Endodermal cell (in vitro differentiated cells): ENCODE measurements at regions not wholly inside any gene's neighbourhood (a gene's known extent, or its start where the extent isn't known, plus 50 kb on each side); places are given as distances from the start of the nearest gene placed in this dataset.

Source experiments
- DNase-seq: peaks from one replicate; pipeline ENCODE4 v3.0.0-alpha.2; 2017
- H3K27ac ChIP-seq: 2 replicates; pipeline ENCODE4 v1.5.1; 2013; ENCODE audit warnings: mild to moderate bottlenecking, low read depth, low read length, moderate library complexity
- H3K27me3 ChIP-seq: 2 replicates; pipeline ENCODE4 v1.6.1; 2013; ENCODE audit warnings: mild to moderate bottlenecking, low read length, moderate library complexity; ENCODE audit not compliant: insufficient read depth, control insufficient read depth, poor library complexity, severe bottlenecking
- H3K36me3 ChIP-seq: 2 replicates; pipeline ENCODE4 v1.7.0; 2013; ENCODE audit warnings: mild to moderate bottlenecking, low read length, moderate library complexity; ENCODE audit not compliant: control insufficient read depth, insufficient read depth
- H3K4me1 ChIP-seq: one replicate; pipeline ENCODE4 v1.7.0; 2013; ENCODE audit warnings: low read length; ENCODE audit not compliant: control insufficient read depth, insufficient read depth
- H3K4me3 ChIP-seq: 2 replicates; pipeline ENCODE4 v1.5.1; 2013; ENCODE audit warnings: mild to moderate bottlenecking, low read length, moderate library complexity
- H3K9ac ChIP-seq: 2 replicates; pipeline ENCODE4 v1.6.1; 2013; ENCODE audit warnings: mild to moderate bottlenecking, low read length, moderate library complexity; ENCODE audit not compliant: poor library complexity, severe bottlenecking; ENCODE audit errors: extremely low read depth
- H3K9me3 ChIP-seq: 2 replicates; pipeline ENCODE4 v1.6.1; 2013; ENCODE audit warnings: mild to moderate bottlenecking, low read length, moderate library complexity; ENCODE audit not compliant: control insufficient read depth
- H3K27ac Mint-ChIP-seq: 2 replicates; pipeline ENCODE4 v1.8.0; 2020; ENCODE audit warnings: mixed read lengths
- H3K27me3 Mint-ChIP-seq: 2 replicates; pipeline ENCODE4 v1.8.0; 2021; ENCODE audit warnings: mild to moderate bottlenecking, mixed read lengths; ENCODE audit not compliant: insufficient read depth
- H3K36me3 Mint-ChIP-seq: 2 replicates; pipeline ENCODE4 v1.8.0; 2020; ENCODE audit warnings: low read depth, mixed read lengths
- H3K4me1 Mint-ChIP-seq: 2 replicates; pipeline ENCODE4 v1.8.0; 2020; ENCODE audit warnings: mixed read lengths
- H3K4me3 Mint-ChIP-seq: 2 replicates; pipeline ENCODE4 v1.8.0; 2020; ENCODE audit warnings: mild to moderate bottlenecking, moderate library complexity, mixed read lengths
- H3K9me3 Mint-ChIP-seq: 2 replicates; pipeline ENCODE4 v1.8.0; 2020; ENCODE audit warnings: mild to moderate bottlenecking, mixed read lengths
- WGBS, 2 experiments: methylation state at CpG; one replicate each; pipeline versions ENCODE4 v1.1.5 to v1.1.7; 2013; ENCODE audit warnings: missing lambda C conversion rate in 2 of 2, mixed read lengths in 1 of 2; ENCODE audit not compliant: insufficient coverage in 1 of 2, insufficient read length in 1 of 2; 5-methylcytosine and 5-hydroxymethylcytosine counted together
- TF ChIP-seq, protein P1 (sequence below): fragments of 200-600 bp; sonication (generic); conservative IDR thresholded peaks from 2 replicates; pipeline ENCODE4 v1.5.0; 2021; ENCODE audit warnings: antibody characterized with exemption, mild to moderate bottlenecking

GRCh38 chr12:84660139-84660538, 252.5 kb downstream of the SLC6A15 start:
- Histone ChIP-seq H3K27ac (no peak overlapping the region), H3K4me3 (no peak overlapping the region), H3K27me3 (no peaks in the 10 kb centered on the region), H3K9me3 (no peaks in the 10 kb centered on the region), H3K9ac (no peak overlapping the region), H3K4me1 (no peaks in the 10 kb centered on the region), H3K36me3 (no peaks in the 10 kb centered on the region)
- TF ChIP-seq, protein P1, sequence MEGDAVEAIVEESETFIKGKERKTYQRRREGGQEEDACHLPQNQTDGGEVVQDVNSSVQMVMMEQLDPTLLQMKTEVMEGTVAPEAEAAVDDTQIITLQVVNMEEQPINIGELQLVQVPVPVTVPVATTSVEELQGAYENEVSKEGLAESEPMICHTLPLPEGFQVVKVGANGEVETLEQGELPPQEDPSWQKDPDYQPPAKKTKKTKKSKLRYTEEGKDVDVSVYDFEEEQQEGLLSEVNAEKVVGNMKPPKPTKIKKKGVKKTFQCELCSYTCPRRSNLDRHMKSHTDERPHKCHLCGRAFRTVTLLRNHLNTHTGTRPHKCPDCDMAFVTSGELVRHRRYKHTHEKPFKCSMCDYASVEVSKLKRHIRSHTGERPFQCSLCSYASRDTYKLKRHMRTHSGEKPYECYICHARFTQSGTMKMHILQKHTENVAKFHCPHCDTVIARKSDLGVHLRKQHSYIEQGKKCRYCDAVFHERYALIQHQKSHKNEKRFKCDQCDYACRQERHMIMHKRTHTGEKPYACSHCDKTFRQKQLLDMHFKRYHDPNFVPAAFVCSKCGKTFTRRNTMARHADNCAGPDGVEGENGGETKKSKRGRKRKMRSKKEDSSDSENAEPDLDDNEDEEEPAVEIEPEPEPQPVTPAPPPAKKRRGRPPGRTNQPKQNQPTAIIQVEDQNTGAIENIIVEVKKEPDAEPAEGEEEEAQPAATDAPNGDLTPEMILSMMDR = no peak
- no peaks in the 10 kb centered on the region for H3K27me3 Mint-ChIP-seq
- no peak overlapping the region for H3K4me3 Mint-ChIP-seq
- no peaks in the 10 kb centered on the region for H3K9me3 Mint-ChIP-seq
- 100% methylated on average over 1 of the region's 1 CpG; no CpG with 5 or more reads in 1 of the 2 experiments for WGBS, 2 experiments
- H3K36me3 Mint-ChIP-seq = no peaks in the 10 kb centered on the region
- DNase-seq = no peak
- H3K4me1 Mint-ChIP-seq = peaks cover 5% of the 10 kb centered on the region
- H3K27ac Mint-ChIP-seq = no peak overlapping the region

- no peak overlapping the region for H3K27ac Mint-ChIP-seq
Observed at GRCh38 chr12:84658877-84659276, 253.7 kb downstream of the SLC6A15 start.

DNA sequence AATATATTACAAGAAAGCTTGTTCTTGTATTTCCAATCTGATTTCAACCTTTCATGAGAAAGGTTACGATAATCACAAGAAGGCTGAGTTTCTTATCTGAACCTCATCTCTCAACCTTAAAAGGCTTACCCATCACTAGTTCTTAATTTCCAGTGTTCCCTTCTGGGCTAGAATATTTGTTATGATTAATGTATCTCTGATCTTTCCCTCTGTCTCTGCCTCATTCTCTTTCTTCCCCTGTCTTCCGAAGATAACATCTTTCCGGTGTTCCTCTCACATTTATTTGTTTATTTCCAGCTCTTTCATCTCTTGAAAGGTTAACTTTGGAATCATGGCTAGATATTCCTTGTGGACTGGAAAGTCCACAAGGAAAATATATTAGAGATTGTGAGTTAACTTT, 255.9 kb downstream of the SLC6A15 start:
- Histone ChIP-seq H3K4me1 (no peaks in the 10 kb centered on the region), H3K27me3 (no peaks in the 10 kb centered on the region), H3K27ac (no peak overlapping the region), H3K9ac (no peak overlapping the region), H3K4me3 (no peak overlapping the region), H3K36me3 (no peaks in the 10 kb centered on the region), H3K9me3 (no peaks in the 10 kb centered on the region)
- H3K4me1 Mint-ChIP-seq = peaks cover 5% of the 10 kb centered on the region
- WGBS, 2 experiments = 0 to 42% methylated on average over 1 to 2 of the region's 3 CpGs
- no peak overlapping the region for H3K27ac Mint-ChIP-seq
- no peak for DNase-seq
- no peak overlapping the region for H3K4me3 Mint-ChIP-seq
- no peaks in the 10 kb centered on the region for H3K36me3 Mint-ChIP-seq
- TF ChIP-seq, protein P1 = no peak
- no peaks in the 10 kb centered on the region for H3K9me3 Mint-ChIP-seq
- no peaks in the 10 kb centered on the region for H3K27me3 Mint-ChIP-seq

More at GRCh38 chr12:84658877-84659276, 253.7 kb downstream of the SLC6A15 start:
- H3K36me3 Mint-ChIP-seq = no peaks in the 10 kb centered on the region
- Histone ChIP-seq H3K36me3 (no peaks in the 10 kb centered on the region), H3K9me3 (no peaks in the 10 kb centered on the region), H3K27ac (no peak overlapping the region), H3K9ac (no peak overlapping the region), H3K4me3 (no peak overlapping the region), H3K27me3 (no peaks in the 10 kb centered on the region), H3K4me1 (no peaks in the 10 kb centered on the region)
- peaks cover 5% of the 10 kb centered on the region for H3K4me1 Mint-ChIP-seq
- H3K9me3 Mint-ChIP-seq = no peaks in the 10 kb centered on the region
- TF ChIP-seq, protein P1 = no peak
- no peak for DNase-seq
- 47 to 75% methylated on average over 2 of the region's 2 CpGs for WGBS, 2 experiments
- no peak overlapping the region for H3K4me3 Mint-ChIP-seq
- no peaks in the 10 kb centered on the region for H3K27me3 Mint-ChIP-seq
